ENCODE measurements at regions not wholly inside any gene's neighbourhood (a gene's known extent, or its start where the extent isn't known, plus 50 kb on each side); places are given as distances from the start of the nearest gene placed in this dataset.

- no peak for DNase-seq (ENCODE audit: low spot score)
- no TSS peak for BruUV-seq (replicated peaks)
- no peak overlapping the region for H3K9ac ChIP-seq (ENCODE audit: insufficient read depth, low read depth, low read length)
- ChIA-PET CTCF (ENCODE audit: low intra/inter-chr PET ratio, low total read pairs) (no interaction called here), POLR2A (no interaction called here)
- ATAC-seq = no peak
- in situ Hi-C loops (cut with HindIII; ENCODE audit: extremely low pct_ligation_motif_present, low pct_unique_long_range_greater_than_20kb) = loop anchor here (5.0 kb wide), 1 partner anchor 101 kb away; no protein-coding TSS in a partner anchor
- H3K9me3 ChIP-seq (ENCODE audit: low read length) = no peaks in the 10 kb centered on the region
- no peak overlapping the region for H3K4me2 ChIP-seq (ENCODE audit: low read depth, low read length)
- no peak overlapping the region for H2AFZ ChIP-seq (ENCODE audit: low read length)
- no peak for TF ChIP-seq SNAI1 (CRISPR knock-in tag; IDR thresholded peaks at IDR 0.05; ENCODE audit: borderline replicate concordance)
- TF ChIP-seq NR0B2 (CRISPR knock-in tag; IDR thresholded peaks at IDR 0.05) = no peak
- TF ChIP-seq THAP7 (CRISPR knock-in tag; IDR thresholded peaks at IDR 0.05) = no peak
- TF ChIP-seq ZNF207 (IDR thresholded peaks at IDR 0.05; ENCODE audit: borderline replicate concordance) = no peak
- no peak for TF ChIP-seq IRF1 (CRISPR knock-in tag; IDR thresholded peaks at IDR 0.05; ENCODE audit: low read depth)
- TF ChIP-seq MTF1 (CRISPR knock-in tag; IDR thresholded peaks at IDR 0.05) = no peak
- TF ChIP-seq SNRNP70 (IDR thresholded peaks at IDR 0.05; ENCODE audit: low read depth, low read length) = no peak
- no peak for TF ChIP-seq ZFP41 (CRISPR knock-in tag; IDR thresholded peaks at IDR 0.05; ENCODE audit: borderline replicate concordance)
- no peak for TF ChIP-seq ZFY (CRISPR knock-in tag; IDR thresholded peaks at IDR 0.05)
- no peak for TF ChIP-seq NFE2 (CRISPR knock-in tag; IDR thresholded peaks at IDR 0.05)
- TF ChIP-seq NFRKB (IDR thresholded peaks at IDR 0.05) = no peak
- TF ChIP-seq RFXANK (CRISPR knock-in tag; IDR thresholded peaks at IDR 0.05) = no peak
- TF ChIP-seq AKAP8 (CRISPR knock-in tag; IDR thresholded peaks at IDR 0.05) = no peak
- FAIRE-seq = no peak
- 57% methylated on average over 11 of the region's 11 CpGs for WGBS (ENCODE audit: low lambda C conversion rate)
- H4K20me1 ChIP-seq (ENCODE audit: insufficient read depth, low read length) = no peaks in the 10 kb centered on the region
- no peak overlapping the region for H3K27ac ChIP-seq (ENCODE audit: extremely low read length, insufficient read depth, low read length)
- peaks cover 0 to 13% of the 10 kb centered on the region in 2 experiments; a peak in 3 of 5 replicates for H3K27me3 ChIP-seq (ENCODE audit: control insufficient read depth in 1 of 2, insufficient read depth in 2 of 2, low read length in 2 of 2)
- intact Hi-C loops (cut with micrococcal nuclease; ENCODE audit: unreplicated experiment) = no loop called here
- H3K79me2 ChIP-seq (ENCODE audit: insufficient read depth, low read length) = peaks cover 11% of the 10 kb centered on the region
- no peak overlapping the region for H3K4me3 ChIP-seq (replicated peaks in 1 of 3; ENCODE audit: insufficient read depth in 1 of 3, low read depth in 2 of 3, low read length in 3 of 3)
- no peaks in the 10 kb centered on the region for H3K36me3 ChIP-seq (replicated peaks in 1 of 2; ENCODE audit: control insufficient read depth in 1 of 2, insufficient read depth in 2 of 2, low read length in 2 of 2)
- peaks cover 32% of the 10 kb centered on the region for H3K4me1 ChIP-seq (ENCODE audit: insufficient read depth, low read length)
Observed at GRCh38 chr10:29738341-29738740, 103.6 kb upstream of the SVIL start.
